ENCODE measurements at regions not wholly inside any gene's neighbourhood (a gene's known extent, or its start where the extent isn't known, plus 50 kb on each side); places are given as distances from the start of the nearest gene placed in this dataset.

- H3K9me3 ChIP-seq, result no peaks in the 10 kb centered on the region
- no peak overlapping the region for H3K27ac ChIP-seq
- peaks cover 0 to 12% (median 3%) of the 10 kb centered on the region in 6 donors for H3K4me1 ChIP-seq
- intact Hi-C loops (cut with DNase I; ENCODE audit: low total_unique reads), result no loop called here
- no peak for TF ChIP-seq POLR2A (IDR thresholded peaks at IDR 0.05)
- no peak for TF ChIP-seq CTCF (IDR thresholded peaks at IDR 0.05 in 8 of 11, conservative IDR thresholded peaks at IDR 0.05 in 3 of 11)
- TF ChIP-seq POLR2AphosphoS5 (IDR thresholded peaks at IDR 0.05), result no peak
- H3K4me3 ChIP-seq, result no peak overlapping the region
- no peaks in the 10 kb centered on the region for H3K36me3 ChIP-seq
- peaks cover 0 to 6% (median 0%) of the 10 kb centered on the region in 7 donors for H3K27me3 ChIP-seq (replicated peaks in 1 of 7)
- DNase-seq, result peak; percentile 59
- 66 to 79% (median 76%) methylated on average over 11 to 21 of the region's 21 CpGs for WGBS, 5 donors
These were observed 221.0 kb upstream of the IER5L start for GRCh38 chr9:129398961-129399633.

- DNase-seq, result peak; percentile 39
- H3K4me1 ChIP-seq, result peaks cover 0 to 12% (median 3%) of the 10 kb centered on the region in 6 donors
- H3K27ac ChIP-seq, result no peak overlapping the region
- H3K36me3 ChIP-seq, result no peaks in the 10 kb centered on the region
- no peak overlapping the region for H3K4me3 ChIP-seq
- TF ChIP-seq POLR2A (IDR thresholded peaks at IDR 0.05) (no peak), POLR2AphosphoS5 (IDR thresholded peaks at IDR 0.05) (no peak), CTCF (IDR thresholded peaks at IDR 0.05 in 8 of 11, conservative IDR thresholded peaks at IDR 0.05 in 3 of 11) (no peak)
- intact Hi-C loops (cut with DNase I; ENCODE audit: low total_unique reads), result no loop called here
- no peaks in the 10 kb centered on the region for H3K9me3 ChIP-seq
- H3K27me3 ChIP-seq (replicated peaks in 1 of 7), result peaks cover 0 to 6% (median 0%) of the 10 kb centered on the region in 7 donors
- 70 to 77% (median 76%) methylated on average over 10 to 20 of the region's 20 CpGs for WGBS, 5 donors
These were observed 220.3 kb upstream of the IER5L start for GRCh38 chr9:129398101-129398960.

GRCh38 chr9:129397335-129397734 lies 219.3 kb upstream of the IER5L start:
- H3K36me3 ChIP-seq, result no peaks in the 10 kb centered on the region
- H3K27me3 ChIP-seq (replicated peaks in 1 of 7), result peaks cover 0 to 6% (median 0%) of the 10 kb centered on the region in 7 donors
- WGBS, 5 donors, result 86 to 95% (median 90%) methylated on average over 6 of the region's 6 CpGs
- intact Hi-C loops (cut with DNase I; ENCODE audit: low total_unique reads), result no loop called here
- DNase-seq, result no peak
- H3K9me3 ChIP-seq, result no peaks in the 10 kb centered on the region
- H3K4me3 ChIP-seq, result no peak overlapping the region
- H3K4me1 ChIP-seq, result peaks cover 0 to 6% (median under 1%) of the 10 kb centered on the region in 6 donors
- TF ChIP-seq POLR2A (IDR thresholded peaks at IDR 0.05) (no peak), POLR2AphosphoS5 (IDR thresholded peaks at IDR 0.05) (no peak), CTCF (IDR thresholded peaks at IDR 0.05 in 8 of 11, conservative IDR thresholded peaks at IDR 0.05 in 3 of 11) (no peak)
- no peak overlapping the region for H3K27ac ChIP-seq

DNA sequence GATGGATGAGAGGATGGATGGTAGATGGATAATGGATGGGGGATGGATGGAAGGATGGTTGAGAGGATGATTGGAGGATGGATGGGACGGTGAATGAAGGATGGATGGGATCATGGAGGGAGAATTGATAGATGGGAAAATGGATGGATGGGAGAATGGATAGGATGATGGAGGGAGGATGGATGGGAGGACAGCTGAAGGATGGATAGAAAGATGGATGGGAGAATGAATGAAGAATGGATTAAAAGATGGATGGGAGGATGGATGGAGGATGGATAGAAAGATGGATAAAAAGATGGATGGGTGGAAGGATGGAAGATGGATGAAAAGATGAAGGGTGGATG lies 218.3 kb upstream of the IER5L start:
- WGBS, 5 donors, result 66 to 82% (median 69%) methylated on average over 1 of the region's 1 CpG
- no peak overlapping the region for H3K4me3 ChIP-seq
- DNase-seq, result no peak
- peaks cover 0 to 6% (median 0%) of the 10 kb centered on the region in 7 donors for H3K27me3 ChIP-seq (replicated peaks in 1 of 7)
- peaks cover 0 to 4% (median 0%) of the 10 kb centered on the region in 6 donors for H3K4me1 ChIP-seq
- no peak overlapping the region for H3K27ac ChIP-seq
- TF ChIP-seq POLR2AphosphoS5 (IDR thresholded peaks at IDR 0.05), result no peak
- no peak for TF ChIP-seq CTCF (IDR thresholded peaks at IDR 0.05 in 8 of 11, conservative IDR thresholded peaks at IDR 0.05 in 3 of 11)
- no peak for TF ChIP-seq POLR2A (IDR thresholded peaks at IDR 0.05)
- H3K9me3 ChIP-seq, result no peaks in the 10 kb centered on the region
- no peaks in the 10 kb centered on the region for H3K36me3 ChIP-seq
- intact Hi-C loops (cut with DNase I; ENCODE audit: low total_unique reads), result no loop called here
